GM23338 (cell line): ENCODE measurements at regions not wholly inside any gene's neighbourhood (a gene's known extent, or its start where the extent isn't known, plus 50 kb on each side); places are given as distances from the start of the nearest gene placed in this dataset.

Experiments used
- CTCF ChIP-seq, 2 experiments: fragments of 200-600 bp in 1 of 2; sonication (generic) in 1 of 2; conservative IDR thresholded peaks; 2 replicates each; pipeline versions ENCODE4 v1.5.1 to v1.6.1; 2016 to 2017; ENCODE audit warnings: antibody characterized with exemption in 2 of 2, low read depth in 2 of 2, mild to moderate bottlenecking in 2 of 2, moderate library complexity in 1 of 2
- EZH2phosphoT487 ChIP-seq: fragments of 200-600 bp; sonication (generic); IDR thresholded peaks from one replicate; pipeline ENCODE4 v1.8.1; 2018; ENCODE audit warnings: antibody characterized with exemption; ENCODE audit not compliant: unreplicated experiment
- JUNB ChIP-seq: IDR thresholded peaks from one replicate; pipeline ENCODE4 v1.6.1; 2016; ENCODE audit warnings: antibody characterized with exemption; ENCODE audit not compliant: unreplicated experiment
- POLR2AphosphoS5 ChIP-seq: IDR thresholded peaks from 2 replicates; pipeline ENCODE4 v1.6.1; 2016; ENCODE audit warnings: antibody characterized with exemption, low read depth
- REST ChIP-seq: IDR thresholded peaks from one replicate; pipeline ENCODE4 v1.6.1; 2018; ENCODE audit warnings: antibody characterized with exemption; ENCODE audit not compliant: unreplicated experiment
- ZNF114 ChIP-seq: fragments of 250-450 bp; sonication (Bioruptor Pico); IDR thresholded peaks from 2 replicates; pipeline ENCODE4 v1.5.0; 2020; ENCODE audit warnings: mild to moderate bottlenecking, moderate library complexity
- ZNF331 ChIP-seq: fragments of 250-450 bp; sonication (Bioruptor Pico); IDR thresholded peaks from 2 replicates; pipeline ENCODE4 v1.5.0; 2020; ENCODE audit warnings: low read depth, mild to moderate bottlenecking, moderate library complexity
- ZNF462 ChIP-seq: fragments of 250-450 bp; sonication (Bioruptor Pico); IDR thresholded peaks from 2 replicates; pipeline ENCODE4 v1.5.0; 2020; ENCODE audit warnings: mild to moderate bottlenecking, moderate library complexity

GRCh38 chr4:148522995-148523394 lies 80.8 kb upstream of the NR3C2 start (continued):
- TF ChIP-seq ZNF462 (CRISPR knock-in tag), result no peak
- no peak for TF ChIP-seq POLR2AphosphoS5
- TF ChIP-seq ZNF114 (CRISPR knock-in tag), result no peak
- TF ChIP-seq JUNB, result no peak
- no peak for TF ChIP-seq ZNF331
- no peak for TF ChIP-seq REST
- no peak for TF ChIP-seq CTCF (conservative IDR thresholded peaks at IDR 0.05; ENCODE audit: low read depth in 2 of 2)
- TF ChIP-seq EZH2phosphoT487, result no peak
